Stimulated activated CD4-positive, alpha-beta T cell treated with anti-CD3 and anti-CD28 coated beads, Interleukin-12 subunit alpha, Interleukin-12 subunit beta, amount 100 ng/mL, for 4 hours (primary cell): ENCODE measurements at regions not wholly inside any gene's neighbourhood (a gene's known extent, or its start where the extent isn't known, plus 50 kb on each side); places are given as distances from the start of the nearest gene placed in this dataset.

Source experiments
- DNase-seq: peaks from one replicate; pipeline ENCODE4 v3.0.0-alpha.2; 2020

DNA sequence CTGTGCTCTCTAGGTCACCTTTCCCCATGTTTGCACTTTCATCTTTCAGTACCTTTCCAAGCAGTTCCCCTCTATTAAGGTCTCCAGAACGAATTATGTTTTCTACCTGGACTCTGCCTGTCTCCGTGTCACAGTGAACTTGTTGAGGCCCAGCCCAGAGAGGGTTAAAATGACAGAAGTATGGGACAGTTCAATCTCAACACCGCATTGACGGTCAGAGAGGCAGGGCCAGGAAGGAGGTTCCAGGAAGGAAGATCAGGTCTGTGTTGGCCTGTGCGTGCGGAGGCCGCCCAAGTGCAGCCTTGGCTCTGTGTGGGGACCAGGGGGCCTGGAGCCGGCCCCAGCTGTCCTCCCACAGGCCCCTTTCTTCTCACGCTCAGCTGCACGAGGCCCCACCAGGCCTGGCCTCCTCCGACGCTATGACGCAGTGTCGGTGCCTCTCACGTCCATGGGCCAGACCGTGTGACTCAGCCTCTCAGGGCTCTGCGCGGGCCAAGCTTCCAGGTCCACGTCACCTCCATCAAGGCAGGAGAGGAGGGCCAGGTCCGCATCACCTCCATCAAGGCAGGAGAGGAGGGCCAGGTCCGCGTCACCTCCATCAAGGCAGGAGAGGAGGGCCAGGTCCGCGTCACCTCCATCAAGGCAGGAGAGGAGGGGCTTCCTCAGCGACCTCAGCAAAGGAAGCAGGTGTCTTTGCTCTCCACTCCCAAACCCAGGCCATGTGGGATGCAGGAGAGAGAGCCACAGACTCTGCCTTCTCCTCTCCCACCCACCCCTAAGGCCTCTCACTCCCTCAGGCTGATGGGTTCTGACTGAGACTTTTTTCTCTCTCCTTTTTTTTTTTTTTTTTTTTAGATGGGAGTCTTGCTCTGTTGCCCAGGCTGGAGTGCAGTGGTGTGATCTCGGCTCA lies 83.1 kb downstream of the CPN2 start:
- no peak for DNase-seq

DNA sequence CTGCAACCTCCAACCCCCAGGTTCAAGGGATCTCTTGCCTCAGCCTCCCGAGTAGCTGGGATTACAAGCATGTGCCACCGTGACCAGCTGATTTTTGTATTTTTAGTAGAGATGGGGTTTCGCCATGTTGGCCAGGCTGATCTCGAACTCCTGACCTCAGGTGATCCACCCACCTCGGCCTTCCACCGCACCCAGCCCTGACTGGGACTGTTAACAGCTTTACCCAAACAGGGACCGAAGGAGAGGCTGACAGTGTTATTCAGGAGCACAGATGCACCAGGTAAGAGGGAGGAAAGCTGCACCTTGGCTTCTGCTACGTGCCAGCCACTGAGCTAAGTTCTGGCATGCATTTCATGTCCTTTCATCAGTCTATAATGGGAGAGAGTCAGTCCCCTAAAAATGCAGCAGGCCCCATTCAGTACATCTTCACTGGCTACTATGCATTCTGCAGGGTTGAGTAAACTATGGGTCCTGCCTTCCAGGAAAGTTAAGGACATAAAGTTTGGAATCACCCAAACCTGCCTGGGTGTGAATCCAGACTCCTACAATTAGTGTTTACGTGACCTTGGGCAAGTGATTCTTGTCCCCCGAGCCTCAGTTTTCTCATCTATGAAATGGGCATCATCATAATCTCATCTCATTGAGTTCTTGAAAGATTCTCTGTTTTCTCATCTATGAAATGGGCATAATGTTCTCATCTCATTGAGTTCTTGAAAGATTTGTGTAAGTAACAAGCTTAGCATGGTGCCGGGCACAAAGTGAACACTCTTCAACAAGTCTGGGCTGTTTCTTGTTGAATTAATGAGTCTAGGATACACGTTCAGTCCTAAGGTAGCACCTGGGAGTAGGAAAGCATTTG lies 82.2 kb downstream of the CPN2 start:
- no peak for DNase-seq

DNA sequence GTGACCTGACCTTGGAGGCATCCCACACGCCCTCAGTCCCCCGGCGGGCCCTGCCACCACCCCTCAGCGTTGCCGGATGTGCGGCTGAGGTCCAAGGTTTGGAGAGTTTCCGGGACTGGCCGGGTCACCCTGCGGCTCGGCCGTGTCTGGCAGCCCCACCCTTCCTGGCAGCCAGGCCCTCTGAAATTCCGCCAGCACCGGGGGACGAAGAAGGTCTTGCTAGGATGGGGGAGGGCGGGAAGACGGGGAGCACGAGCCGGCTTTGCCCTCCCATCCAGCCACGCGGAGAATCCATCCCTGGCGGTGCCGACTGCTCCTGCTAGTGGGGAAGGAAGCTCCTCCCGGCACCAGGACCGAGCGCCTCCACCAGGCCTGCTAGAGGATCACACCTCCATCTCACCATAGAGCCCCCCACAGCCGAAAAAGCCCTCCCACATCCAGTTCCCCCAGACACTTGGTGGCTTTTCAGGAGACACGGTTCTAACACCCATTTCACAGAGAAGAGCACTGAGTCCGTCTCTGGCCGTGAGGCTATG lies 81.5 kb downstream of the CPN2 start:
- no peak for DNase-seq

DNA sequence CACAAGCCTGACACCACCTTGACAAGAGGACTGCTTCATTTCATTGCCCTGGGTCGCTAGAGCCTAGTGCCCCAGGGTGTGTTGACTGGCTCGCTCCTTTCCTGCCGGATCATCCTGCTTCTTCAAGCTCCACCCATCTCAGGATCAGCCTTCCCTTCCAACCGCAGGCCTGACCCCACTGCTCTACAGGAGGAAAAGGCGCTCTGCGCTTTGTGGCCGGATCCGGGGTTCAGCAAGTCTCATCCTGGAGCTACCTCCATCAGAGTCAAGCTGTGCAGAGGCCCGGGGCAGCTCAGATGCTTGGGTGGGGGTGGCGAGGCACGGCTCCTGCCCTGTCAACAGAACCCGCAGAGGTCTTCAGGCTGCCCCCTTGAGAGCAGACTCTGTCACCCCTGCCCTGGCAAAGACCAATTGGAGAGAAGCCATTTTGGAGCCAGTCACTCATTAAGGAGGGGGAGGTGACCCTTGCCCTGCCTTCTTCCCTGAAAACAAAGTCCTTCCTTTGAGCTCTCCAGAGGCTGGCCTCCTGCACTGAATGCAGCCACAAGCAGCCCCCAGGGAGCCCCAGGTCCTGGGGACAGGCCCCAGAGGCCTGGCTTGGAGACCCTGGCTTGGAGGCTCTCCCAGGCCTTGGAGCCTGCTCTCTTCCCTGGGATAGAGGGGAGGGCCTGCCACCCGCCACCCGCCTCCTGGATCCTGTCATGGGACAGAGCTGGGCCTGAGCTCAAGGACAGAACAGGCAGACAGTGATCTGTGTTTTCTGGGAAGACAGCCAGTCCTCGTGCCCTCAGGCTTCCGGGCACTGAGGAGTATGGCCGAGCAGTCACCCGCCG lies 80.3 kb downstream of the CPN2 start:
- DNase-seq = no peak

DNA sequence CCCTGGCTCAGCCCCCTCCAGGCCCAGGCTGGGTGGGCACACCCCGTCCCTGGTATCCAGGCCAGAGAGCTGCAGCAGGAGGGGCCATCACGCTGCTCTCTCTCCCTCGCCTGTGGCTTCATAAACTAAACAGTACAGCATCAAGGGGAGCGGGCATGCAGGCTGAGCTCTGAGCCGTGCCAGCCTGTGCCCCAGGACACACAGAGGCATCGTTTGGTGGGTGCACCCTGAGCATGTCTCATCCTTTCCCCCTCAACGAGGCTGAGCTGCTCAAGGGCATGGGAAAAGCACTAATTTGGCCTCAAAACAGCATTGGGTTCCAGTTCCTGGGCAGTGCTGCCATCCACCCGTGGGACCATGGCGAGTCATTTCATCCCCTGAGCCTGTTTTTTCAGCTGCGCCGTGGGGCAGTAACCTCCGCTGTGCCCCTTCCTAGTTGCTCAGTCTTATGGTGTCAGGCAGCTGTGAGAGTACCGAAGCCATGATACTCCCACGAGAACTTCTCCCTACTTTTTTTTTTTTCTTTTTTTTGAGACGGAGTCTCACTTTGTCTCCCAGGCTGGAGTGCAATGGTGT lies 79.6 kb downstream of the CPN2 start:
- no peak for DNase-seq

DNA sequence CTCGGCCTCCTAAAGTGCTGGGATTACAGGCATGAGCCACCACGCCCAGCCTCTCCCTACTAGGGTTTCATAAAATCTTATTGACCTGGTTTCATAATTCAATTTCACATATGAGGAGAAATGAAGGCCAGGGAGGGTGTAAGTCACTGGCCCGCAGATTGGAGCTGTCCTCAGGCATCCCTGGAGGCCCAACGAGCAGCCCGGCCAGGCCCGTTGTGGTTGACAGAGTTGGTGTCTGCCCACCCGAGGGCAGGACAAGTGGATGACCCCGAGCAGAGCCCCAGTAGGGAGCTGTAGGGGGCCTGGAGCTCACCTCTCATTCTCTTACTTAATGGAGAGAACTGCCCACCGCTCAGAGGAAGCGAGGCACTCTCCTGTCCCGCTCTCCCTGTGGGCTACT lies 78.9 kb downstream of the CPN2 start:
- DNase-seq = no peak

DNA sequence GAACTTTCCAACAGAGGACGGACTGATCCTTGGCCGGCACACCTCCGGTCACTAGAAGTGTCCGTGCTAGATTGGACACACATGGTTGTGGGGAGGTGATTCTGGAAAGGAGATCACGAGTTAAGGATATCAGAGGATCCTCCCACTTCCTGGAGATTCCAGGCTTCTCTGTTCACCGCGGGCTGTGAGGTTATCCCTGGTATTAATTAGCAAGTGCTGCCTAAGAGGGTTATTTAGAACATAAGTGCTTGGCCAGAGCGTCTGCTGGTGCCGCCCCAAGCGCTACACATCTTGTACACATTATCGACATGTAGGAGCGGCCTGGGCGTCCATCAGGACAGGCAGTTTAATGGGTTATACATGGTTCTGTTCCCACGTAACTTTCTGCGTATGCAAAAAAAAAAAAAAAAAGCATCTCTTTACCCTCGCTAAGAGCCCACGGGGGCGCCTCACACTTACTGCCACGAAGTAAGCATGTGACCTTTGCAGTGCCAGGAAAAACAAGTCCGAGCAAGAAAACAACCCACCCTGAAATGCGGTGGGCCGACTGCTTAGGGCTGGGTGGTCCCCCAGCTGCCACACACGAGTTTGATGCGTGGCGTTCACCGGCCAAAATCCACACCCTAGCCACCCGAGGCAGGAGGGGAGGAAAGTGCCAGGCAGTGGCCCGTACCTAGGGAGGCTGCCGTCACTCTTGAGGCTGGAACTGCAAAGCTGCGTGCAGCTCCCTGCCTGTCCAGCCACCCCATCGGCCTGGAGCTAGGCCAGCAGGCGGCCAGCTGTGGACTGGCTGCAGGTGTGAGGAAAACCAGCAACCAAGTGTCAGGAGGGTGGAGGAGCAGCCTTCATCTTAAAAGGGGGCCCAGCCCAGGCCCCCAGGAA lies 78.0 kb downstream of the CPN2 start:
- no peak for DNase-seq

DNA sequence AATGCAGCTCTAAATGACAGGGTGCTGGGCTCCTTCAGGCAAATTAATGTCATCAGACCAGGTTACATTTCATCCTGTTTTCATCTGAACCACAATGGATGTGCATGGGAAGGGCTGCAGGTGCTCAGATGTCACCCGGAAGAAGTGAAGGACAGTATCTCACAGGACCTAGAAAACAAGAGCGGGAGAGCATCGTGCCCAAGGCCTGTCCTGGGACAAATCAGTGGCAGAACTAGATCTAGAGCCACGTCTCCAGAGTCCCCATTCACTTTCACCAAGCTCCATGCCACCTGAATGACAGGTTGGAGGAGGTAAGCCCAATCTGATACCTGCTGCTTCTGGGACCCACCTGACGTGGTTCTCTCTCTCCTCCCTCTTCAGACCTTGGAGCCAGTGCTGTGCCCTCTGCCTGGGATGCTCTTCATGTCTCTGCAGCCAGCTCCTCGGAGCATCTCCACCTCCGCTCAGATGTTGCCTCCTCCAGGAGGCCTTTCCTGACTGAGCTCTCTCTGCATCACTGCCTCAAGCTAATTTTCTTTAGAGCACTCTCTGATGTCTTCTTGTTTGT lies 77.3 kb downstream of the CPN2 start:
- no peak for DNase-seq

DNA sequence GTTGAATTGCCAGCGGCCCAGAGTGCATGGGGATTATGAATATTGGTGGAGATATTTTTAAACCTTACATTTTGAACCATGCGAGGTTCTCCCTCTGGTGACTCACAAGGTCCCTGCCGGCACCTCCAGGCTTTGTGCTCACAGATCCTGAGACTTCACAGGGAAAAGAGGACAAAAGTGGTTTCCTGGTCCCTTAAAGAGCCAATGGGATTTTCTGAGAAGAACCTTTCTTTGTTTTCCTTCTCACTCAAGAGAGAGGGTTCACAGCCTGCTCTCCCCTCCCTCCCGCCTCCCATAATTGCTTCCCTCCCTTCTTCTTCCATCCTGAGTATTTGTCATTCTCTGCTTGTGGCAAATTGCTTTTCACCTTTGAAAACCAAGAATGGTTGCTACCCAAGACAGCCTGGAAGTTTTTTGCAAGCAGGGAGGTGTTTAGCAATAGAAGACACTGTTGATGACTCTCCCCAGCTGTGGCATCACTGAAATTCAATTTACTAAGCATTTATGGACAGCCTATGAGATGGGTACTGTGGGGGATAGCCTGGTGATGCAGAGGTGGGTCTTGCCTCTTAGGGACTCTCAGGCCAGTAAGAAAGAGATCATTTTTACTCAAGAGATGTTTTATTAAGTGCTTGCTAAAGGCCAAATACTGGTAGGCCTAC lies 76.6 kb downstream of the CPN2 start:
- DNase-seq = no peak

DNA sequence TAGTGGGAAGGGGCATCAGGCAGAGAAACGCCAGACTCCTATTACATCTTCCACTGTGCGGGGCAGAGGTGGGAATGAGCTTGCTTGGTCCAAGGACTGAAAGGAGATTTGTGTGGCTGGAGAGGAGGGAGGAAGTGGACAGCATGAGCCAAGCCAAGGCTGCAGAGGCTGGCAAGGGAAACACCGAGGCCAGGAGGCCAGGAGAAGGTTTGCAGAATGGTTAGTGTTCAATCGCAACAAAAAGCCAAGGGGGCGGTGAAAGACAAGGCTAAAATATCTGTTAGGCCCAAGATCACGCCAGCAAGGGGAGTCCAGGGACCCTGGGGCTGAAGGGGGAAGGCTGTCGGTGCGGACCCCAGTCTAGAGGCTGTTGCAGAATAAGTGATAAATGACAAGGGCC lies 75.8 kb downstream of the CPN2 start:
- no peak for DNase-seq

DNA sequence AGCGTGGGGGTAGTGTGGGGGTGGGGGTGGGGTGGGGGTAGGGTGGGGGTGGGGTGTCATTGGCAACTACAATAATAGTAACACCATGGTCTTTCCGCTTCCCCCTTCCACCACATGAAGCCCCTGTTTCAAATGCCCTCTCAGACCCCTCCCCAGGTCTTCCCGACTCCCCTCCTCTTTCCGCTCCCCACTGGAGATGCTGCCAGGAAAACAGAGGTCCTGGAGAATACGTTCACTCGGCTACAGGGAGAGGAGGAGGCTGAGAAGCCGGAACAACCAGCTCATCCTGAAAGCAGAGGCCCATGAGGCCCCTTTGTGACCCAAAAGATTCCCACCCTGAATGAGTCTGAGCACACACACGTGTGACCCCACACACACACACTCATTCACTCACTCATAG lies 75.4 kb downstream of the CPN2 start:
- no peak for DNase-seq

DNA sequence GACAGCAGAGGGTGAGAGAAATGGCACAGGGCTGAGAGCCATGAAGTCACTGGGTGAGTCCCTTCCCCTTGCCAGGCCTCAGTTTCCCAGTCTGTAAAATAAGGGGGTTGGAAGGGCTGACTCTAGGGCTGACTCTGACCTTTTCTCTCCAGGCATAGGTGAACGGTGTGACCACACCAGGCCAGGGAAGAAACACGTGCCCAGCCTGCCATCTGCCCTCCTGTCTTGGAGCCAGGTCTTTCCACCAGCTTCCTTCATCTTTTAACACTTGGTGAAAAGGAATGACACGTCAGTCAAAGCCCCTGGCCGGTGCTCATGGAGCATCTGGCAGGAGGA lies 74.4 kb downstream of the CPN2 start:
- DNase-seq = no peak

DNA sequence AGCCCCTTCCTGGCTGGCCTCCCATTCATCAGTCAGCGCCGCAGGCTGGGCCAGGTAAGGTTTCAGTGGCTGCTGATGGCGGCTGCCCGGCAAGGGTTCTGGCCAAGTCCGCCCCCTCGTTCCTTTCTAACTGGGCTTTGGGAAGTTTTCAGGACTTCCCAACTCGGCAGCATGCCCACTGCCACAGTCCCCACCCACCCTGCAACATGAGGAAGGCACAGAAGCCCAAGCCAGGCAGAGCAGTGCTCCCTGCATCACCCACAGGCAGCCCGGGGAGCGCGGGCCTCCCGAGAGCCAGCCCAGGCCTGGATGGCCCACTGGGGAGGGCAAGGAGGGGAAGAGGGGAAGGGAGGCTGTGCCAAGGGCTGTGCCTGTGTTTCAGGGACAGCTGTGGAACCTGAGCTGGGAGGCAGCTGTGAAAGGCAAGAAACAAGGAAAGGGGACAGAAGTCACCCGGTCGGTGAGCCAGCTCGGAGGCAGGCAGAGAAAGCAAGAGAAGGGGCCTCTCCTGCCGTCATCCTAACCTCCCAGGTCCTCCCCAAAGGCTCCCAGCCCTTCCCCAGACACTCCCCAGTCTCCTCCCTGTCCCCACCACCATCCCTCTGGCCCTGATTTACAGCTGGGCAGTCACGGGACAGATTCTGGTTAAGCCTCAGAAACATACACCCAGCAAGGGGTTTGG lies 73.9 kb downstream of the CPN2 start:
- DNase-seq = no peak

DNA sequence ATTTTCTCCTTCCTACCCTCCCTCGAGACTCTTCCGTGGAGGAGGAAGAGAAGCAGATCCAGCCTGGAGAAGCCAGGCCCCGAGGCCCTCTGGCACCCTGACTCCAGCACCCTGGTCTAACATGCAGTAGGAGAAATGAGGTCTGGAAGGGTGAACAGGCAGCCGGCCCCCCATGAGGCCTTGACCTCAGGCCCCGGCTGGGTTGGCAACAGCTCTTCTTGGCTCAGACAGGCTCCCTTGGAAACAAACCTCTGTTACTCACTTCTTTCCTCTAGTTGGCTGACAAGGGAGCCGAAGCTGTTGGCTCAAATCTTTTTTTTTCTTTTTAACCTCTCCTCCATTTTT lies 73.4 kb downstream of the CPN2 start:
- no peak for DNase-seq

DNA sequence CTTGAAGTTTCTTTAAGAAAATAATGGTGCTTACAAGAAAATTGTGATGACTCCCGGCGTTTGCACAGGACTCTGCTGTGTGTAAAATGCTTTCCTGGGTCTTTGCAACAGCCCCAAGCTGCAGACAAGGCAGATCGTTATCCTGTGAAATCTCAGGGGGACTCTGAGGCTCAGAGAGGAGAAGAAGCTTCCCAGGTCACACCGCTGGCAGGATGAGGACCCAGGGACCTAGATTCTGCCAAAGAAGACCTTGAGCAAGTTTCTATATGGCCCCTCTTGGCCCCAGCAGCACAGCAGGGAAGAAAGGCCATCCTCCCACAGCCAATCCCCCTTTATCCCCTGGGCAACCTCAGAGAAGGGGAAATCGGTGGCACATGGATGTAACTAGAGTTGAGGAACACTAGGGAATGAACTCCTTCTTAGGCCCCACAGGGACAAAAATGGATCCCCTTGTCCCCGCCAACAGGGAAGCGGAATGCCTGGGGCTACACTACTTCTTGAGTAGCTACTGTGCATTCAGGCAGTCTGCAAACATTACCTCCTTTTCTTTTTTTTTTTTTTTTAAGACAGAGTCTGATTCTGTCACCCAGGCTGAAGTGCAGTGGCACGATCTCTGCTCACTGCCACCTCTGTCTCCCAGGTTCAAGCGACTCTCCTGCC lies 72.8 kb downstream of the CPN2 start:
- no peak for DNase-seq

DNA sequence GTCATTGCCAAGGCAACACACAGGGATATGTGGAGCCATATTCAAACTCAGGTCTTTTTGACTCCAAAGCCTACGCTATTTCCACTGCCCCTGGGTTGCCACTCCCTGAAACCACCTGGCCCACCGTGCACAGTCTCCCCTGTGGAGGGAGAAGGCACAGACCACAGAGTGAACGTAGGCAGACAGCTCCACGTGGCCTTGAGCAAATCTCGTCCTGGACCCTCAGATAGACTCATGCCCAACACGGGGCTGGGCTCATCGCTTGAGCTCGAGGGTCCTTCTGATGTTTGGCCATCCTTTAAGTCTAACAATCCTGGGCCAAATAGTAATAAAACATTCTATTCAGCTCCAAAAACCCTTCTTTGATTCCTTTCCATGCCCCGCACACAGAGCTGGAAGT lies 72.0 kb downstream of the CPN2 start:
- no peak for DNase-seq

DNA sequence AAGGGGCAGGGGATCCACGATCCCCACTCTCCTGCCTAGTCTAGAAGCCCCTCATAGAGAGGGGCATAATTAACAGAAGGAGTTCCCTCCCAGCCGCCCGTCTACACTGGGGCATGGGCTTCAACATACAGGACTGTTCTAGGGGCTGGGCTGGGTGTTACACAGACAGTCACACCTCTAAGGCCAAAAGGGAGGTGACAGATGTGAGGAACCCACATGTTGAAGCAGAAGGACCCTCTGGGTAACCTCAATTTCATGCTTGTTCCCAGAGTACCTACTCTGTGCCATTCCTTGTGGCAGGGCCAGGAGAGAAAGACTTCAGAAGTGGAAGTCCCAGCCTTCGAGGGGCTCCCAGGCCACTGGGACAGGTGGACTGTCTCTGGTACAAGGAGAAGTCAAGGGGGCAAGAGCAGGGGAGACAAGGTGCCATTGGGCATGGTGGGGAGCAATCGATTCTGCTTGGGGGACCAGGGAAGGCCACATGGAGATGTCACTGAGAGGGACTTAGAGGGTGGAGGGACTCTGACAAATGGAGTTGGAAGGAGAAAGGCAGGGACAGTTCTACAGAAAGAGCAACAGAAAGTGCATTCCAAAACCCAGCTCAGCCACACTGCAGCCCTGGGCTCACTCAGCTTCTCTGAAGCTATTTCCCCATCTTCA lies 71.3 kb downstream of the CPN2 start:
- no peak for DNase-seq

DNA sequence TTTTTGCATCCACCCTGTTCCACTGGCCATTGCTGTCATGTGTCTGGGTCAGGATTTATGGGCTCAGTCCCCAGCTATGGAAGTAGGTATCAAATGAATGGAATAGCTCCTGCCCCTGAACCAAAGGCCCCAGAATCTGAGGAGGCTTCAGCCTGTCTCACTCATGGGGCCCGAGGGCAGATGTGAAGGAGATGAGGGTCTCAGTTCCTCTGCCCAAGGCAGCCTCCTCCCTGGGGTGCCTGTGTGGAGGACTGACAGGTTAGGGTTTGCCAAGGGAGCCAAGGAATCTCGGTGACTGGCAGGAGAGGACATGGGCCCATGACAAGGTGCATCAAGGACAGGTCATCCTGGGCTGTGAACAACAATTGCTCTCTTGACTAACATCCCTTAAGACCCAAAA lies 70.4 kb downstream of the CPN2 start:
- DNase-seq = no peak

DNA sequence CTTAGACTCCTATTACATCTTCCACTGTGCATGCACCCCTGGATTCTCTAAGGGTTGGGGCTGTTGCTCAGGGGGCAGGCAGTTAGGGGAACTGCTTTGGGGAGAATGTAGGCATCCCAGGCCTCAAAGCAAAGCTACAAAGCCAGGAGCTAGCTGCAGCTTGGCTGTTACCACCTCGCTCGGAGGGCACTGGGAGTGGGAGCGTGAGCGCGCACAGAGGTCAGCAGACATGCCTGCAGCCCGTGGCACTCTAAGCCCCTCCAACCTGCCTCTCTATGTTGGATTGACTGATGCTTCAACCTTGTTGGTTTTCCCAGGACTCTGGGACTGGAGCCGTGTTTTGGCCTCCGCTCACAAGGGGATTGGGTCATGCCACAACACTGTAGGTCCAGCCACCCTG lies 69.8 kb downstream of the CPN2 start:
- no peak for DNase-seq
